Lung microvascular endothelial cell (primary cell): ENCODE measurements at regions not wholly inside any gene's neighbourhood (a gene's known extent, or its start where the extent isn't known, plus 50 kb on each side); places are given as distances from the start of the nearest gene placed in this dataset.

ENCODE experiments used
- DNase-seq, 2 donors: peaks; one replicate each; pipeline versions ENCODE4 v3.0.0 to v3.0.0-alpha.2; 2010; ENCODE audit warnings: low read depth in 2 of 2

GRCh38 chr15:93880358-93880757 is 351.0 kb upstream of the MCTP2 start:
- no peak for DNase-seq

GRCh38 chr15:93870583-93870982 is 360.8 kb upstream of the MCTP2 start:
- no peak for DNase-seq

GRCh38 chr15:93866948-93867347 is 364.4 kb upstream of the MCTP2 start:
- no peak for DNase-seq

- DNase-seq, result no peak
Measured at GRCh38 chr15:93866476-93866875, 364.9 kb upstream of the MCTP2 start.

- no peak for DNase-seq
Measured at GRCh38 chr15:93865586-93865985, 365.8 kb upstream of the MCTP2 start.

DNA sequence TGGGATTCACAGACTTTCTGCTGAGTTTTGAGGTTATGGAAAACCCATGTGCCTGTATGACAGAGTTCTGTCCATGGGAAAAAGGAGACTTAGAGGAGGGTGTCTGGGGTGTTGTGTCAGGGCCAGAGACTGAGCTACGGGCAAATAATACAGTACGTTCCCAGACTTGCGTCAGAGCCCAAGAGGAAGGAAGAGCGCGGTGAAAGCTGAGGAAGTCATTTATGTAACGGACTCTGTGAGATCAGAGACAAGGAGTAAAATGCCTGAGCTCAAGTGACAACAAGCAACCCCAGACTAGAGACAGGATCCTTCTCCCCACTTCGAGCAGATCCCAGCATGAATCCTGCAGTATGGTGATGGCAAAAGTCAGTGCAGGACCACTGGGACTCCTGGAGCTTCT is 368.6 kb upstream of the MCTP2 start:
- DNase-seq, result no peak

- DNase-seq, result no peak
Measured at GRCh38 chr15:93861956-93862741, 369.2 kb upstream of the MCTP2 start.

GRCh38 chr15:93861413-93861812 is 369.9 kb upstream of the MCTP2 start:
- DNase-seq, result no peak

GRCh38 chr15:93860701-93861100 is 370.7 kb upstream of the MCTP2 start:
- DNase-seq, result no peak

DNA sequence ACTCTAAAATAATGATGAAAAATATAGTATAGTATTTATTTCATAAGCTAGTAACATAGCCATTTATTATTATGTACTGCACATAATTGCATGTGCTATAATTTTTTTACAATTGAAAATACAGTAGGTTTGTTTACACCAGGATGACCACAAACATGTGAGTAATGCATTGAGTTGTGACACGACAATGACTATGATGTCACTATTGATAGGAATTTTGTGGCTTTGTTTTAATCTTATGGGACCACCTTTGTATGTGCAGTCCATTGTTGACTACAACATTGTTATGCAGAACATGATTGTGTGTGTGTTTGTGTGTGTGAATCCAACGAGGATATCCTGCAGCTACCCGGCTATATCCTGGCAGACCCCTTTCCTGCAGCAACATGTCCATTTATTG is 372.2 kb upstream of the MCTP2 start:
- DNase-seq, result no peak

DNA sequence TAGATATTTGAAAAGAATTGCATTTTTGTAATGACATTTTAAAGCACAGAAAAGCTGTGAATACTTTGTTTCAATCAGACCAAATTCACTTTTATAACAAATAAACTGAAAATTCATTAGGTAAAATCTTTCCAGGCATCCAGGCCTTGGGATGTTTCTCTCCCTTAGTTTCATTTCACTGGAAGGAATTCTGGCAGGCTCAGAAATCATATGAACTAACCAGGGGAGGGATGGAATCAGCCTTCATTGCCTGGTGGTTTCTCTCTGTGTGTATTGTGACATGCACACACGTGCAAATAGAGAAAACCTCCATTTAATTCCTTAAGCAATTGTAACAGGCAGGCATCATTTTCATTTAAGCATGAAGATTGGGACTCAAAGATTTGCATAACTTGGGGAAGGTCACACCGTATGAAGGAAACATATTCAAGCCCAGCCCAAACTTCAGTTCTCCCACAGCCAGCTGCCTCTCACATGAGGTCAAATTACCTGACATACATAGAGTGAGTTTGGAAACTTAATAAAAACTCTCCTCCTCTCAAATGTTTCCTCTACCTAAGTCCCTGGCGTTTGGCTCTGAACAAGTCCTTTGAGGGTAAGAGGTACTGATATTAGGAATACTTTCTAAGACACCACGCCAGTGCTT is 376.1 kb upstream of the MCTP2 start:
- no peak for DNase-seq

DNA sequence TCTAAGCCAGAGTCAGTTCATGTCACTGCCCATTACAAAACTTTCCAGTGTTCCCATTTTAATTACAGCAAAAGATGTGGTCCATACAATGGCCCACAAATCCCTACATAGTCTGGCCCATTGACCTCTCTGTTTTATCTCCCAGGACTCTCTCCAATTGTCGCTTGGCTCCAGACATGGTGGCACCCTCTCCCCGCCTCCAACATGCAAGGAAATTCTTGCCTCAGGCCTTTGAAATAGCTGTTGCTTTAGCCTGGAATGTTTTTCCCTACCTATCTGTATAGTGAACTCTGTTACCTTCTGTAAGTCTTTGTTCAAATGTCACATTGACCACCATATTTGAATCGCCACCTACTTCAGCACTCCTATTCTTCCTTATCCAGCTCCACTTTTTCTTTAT is 377.3 kb upstream of the MCTP2 start:
- no peak for DNase-seq

GRCh38 chr15:93852761-93853160 is 378.6 kb upstream of the MCTP2 start:
- DNase-seq, result no peak

DNA sequence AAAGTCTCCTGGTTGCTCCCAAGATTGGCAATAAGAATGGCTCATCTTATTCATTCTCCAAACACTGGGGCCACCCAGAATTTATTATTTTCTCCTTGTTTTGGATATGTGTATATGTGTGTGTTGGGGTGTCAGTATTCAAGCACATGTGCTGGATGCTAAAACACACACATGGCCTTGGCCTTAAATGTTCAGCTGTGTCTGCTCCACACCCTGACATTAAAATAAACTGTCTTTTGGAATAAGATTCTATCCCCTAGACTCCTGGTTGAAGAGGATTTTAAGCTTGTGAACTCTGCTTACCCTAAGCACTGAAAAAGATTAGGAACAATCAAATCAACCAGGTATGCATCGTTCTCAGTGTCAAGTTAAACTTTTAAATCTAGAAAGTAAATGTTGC is 382.9 kb upstream of the MCTP2 start:
- no peak for DNase-seq

DNA sequence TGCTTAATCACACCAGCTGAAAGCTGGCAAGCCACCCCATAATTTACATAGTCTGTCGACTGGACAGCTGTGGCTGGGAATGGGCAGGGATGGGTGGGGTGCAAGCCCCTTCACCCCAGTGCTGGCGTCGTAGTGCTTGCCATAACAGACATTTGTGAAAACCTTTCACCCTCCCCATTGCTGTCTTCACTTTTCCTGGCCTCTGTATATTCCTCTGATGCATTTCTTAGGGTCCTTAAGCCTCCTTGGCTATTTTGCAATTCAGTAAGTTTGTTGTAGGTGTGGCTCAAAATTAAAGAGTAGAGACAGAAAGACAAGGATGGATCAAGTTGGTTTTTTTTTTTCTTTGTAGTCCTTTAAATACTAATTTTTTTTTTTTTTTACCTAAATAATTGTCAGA is 383.3 kb upstream of the MCTP2 start:
- DNase-seq, result no peak

DNA sequence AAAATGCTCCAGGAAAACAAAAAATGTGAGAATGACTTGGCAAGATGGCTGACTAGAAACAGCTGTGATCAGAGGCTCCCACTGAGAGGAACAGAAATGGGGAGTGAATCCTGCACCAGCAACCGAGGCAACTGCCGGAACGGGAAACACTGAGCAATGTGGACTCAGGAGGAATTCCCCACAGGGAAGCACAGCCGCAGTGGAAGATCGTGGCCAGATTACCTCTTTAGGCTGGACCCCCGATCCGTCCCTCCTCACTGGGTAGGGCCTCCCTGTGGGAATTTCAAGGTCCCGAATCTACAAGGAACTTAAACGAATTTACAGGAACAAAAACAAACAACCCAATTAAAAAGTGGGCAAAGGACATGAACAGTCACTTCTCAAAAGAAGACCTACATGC is 385.2 kb upstream of the MCTP2 start:
- DNase-seq, result no peak

DNA sequence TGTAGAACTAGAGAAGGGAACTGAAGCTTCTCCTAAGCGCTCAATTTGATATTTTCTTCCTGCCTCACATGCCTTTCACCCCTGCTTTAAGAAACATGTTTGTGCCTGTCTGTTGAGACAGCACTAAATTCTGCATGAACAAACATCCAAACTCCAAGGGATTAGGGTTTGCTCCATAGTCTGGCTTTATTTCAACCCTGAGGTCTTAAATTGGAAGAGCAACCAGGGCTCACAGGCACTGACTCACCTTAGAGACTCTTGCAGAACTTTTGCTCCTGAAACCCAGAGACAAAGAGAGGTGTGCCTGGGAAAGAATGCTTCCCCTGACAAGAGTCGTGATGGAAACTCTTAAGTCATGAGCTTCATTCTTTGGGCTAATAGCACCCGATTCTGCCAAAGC is 393.9 kb upstream of the MCTP2 start:
- DNase-seq, result no peak

DNA sequence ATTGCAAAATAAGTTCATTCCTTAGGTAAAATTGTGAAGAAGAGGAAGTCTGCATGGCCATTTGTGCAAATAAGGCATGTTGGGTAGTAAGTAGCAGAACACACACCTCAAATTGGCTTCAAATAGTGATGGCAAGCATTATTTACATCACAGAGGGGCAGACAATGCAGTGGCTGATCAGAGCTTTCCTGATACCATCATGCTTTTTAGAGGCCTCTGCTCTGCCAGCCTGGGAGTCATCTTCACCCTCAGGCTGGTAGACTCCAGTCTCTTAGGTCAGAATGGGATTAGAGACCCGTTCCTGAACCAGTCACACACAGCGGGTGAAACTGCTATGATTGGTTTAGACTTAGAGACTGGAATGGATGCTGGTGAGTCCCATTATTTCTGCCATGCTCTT is 396.0 kb upstream of the MCTP2 start:
- DNase-seq, result no peak

GRCh38 chr15:93831641-93832040 is 399.7 kb upstream of the MCTP2 start:
- no peak for DNase-seq

GRCh38 chr15:93830221-93831080 is 400.9 kb upstream of the MCTP2 start:
- DNase-seq, result no peak

GRCh38 chr15:93829115-93829870 is 402.1 kb upstream of the MCTP2 start:
- DNase-seq, result no peak

- DNase-seq, result no peak
Measured at GRCh38 chr15:93826790-93827189, 404.6 kb upstream of the MCTP2 start.
